Activated CD8-positive, alpha-beta memory T cell treated with anti-CD3 and anti-CD28 coated beads for 36 hours (primary cell): ENCODE measurements at regions not wholly inside any gene's neighbourhood (a gene's known extent, or its start where the extent isn't known, plus 50 kb on each side); places are given as distances from the start of the nearest gene placed in this dataset.

ENCODE experiments used
- CTCF ChIA-PET: fragments of 350-600 bp; sonication (Branson Sonifier 250); formaldehyde crosslinking; loops from one replicate; lab custom pipeline; 2021; ENCODE audit warnings: antibody characterized with exemption; lab: Charles Lee
- POLR2A ChIA-PET: fragments of 350-600 bp; sonication (Branson Sonifier 250); formaldehyde crosslinking; loops from one replicate; lab custom pipeline; 2021; ENCODE audit warnings: antibody characterized with exemption; lab: Charles Lee

DNA sequence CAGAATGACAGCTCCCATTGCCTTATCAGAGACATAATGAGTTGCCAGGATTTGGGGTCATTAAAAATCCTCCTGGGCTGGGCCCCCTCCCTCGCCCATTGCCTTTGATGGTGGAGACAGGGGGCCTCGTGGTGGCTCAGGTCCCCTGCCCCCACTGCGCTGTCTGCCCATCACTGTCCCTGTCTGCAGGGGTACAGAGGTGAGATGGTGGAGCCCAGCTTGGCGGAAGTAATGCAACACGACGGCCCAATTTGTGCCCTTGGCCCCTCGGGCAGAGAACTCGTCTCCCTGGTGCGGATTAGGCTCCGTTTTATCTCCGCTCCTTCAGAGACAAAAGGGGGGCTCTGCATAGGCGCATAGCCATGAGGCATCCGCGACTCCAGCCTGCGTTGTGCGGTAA, 152.4 kb upstream of the UNC5B start:
- ChIA-PET CTCF (no interaction called here), POLR2A (no interaction called here)

DNA sequence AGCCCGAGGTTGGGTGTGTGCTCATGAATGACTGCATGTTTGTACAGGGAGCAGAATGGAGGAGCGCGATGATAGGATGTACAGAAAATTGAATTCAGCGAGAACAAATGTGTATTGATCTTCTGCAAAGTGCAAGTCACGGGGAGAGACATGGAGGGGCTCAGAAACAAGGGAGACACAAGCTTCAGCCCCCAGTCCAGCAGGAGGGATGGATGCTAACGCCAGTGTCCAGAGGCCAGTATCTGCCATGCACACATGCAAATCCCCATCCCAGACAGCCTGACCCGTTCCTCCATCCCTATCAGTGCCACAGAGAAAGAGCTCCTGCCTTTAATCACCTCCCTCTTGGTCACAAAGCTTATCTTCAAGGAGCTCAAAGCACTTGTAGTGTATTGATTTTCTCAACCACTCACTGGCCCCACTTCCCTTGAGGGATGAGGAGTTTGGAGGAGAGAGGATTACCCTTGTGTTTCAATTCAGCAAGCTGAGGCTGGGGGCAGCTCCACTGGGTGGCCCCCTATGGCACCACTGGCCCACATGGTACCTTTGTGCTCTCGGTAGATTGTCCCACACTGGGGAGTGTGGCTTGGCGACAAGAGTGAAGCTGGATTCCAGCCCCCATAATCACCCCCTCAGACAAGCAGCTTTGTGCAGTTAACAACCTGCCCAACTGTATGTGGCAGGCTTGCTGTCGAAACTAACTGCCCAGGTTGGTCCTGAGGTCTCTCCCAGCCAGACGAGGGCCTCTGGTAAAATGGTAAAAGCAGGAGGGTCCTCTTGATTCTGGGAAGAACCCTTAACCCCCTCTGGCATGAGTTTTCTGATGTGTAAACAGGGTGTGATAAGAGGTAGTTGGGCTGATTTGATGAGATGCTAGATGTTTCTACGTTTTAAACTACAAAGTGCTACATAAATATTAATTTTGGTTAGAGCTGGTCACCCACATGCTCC, 151.6 kb upstream of the UNC5B start:
- ChIA-PET POLR2A (no interaction called here), CTCF (no interaction called here)

DNA sequence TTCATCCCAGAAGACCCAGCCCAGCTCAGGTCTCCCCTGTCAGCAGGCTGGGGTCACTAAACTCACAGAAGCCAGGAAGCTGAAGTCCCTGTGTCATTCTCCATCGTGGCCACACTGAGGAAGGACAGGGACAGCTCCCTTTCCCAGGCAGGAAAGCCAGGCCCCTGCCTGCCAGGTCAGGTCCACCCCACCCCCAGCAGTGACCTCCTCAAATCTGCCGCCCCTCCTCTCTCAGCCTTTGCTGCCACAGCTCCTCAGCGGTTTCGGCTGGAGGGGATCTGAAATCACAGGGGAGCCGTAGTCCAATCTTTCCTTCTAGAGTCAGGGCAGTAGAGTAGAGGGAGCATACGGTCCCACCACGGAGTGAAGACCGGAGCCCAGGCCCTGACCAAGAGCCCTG, 150.9 kb upstream of the UNC5B start:
- POLR2A ChIA-PET = no interaction called here
- CTCF ChIA-PET = no interaction called here

DNA sequence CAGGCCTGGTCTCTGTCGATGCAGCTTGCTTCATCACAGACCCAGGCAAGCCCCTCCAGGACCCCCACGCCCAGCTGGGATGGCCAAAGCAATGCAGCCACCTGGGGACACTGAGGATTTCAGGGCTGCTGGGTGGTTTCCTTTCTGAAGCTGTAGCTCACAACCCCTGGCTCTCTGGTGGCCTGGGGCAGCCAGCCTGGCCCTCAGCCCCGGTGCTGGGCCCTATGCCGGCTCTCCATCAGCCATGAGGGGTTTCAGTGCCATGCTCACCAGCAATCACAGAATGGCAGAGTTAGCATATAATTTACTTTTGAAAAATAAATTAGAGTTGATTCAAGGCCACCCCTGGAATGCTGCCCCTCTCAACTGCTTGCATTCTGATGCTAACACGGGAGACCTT, 150.2 kb upstream of the UNC5B start:
- ChIA-PET CTCF (no interaction called here), POLR2A (no interaction called here)

DNA sequence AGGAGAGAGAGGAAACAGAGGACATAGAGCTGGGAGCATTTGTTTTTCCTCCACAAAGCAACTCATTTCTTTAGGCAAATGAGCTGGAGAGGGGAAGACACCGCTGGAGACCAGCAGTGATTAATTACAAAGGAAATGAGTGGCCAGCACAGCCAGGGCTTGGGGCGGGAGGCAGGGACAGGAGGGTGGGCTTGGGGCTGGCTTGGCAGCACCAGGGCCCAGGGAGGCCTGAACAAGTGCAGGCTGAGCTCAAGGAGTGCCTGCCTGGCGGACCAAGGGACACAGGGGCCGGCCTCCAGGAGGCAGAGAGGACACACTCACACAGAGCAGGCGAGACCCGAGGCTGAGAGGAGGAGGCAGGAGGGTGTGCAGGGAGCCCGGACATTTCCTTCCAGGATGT, 149.0 kb upstream of the UNC5B start:
- CTCF ChIA-PET = interaction anchor here (0.9 kb wide), 1 partner anchor 10 kb away, joined by 3 read pairs; no protein-coding TSS in a partner anchor
- POLR2A ChIA-PET = interaction anchor here (0.7 kb wide), 1 partner anchor 1537 kb away, joined by 3 read pairs; no protein-coding TSS in a partner anchor

DNA sequence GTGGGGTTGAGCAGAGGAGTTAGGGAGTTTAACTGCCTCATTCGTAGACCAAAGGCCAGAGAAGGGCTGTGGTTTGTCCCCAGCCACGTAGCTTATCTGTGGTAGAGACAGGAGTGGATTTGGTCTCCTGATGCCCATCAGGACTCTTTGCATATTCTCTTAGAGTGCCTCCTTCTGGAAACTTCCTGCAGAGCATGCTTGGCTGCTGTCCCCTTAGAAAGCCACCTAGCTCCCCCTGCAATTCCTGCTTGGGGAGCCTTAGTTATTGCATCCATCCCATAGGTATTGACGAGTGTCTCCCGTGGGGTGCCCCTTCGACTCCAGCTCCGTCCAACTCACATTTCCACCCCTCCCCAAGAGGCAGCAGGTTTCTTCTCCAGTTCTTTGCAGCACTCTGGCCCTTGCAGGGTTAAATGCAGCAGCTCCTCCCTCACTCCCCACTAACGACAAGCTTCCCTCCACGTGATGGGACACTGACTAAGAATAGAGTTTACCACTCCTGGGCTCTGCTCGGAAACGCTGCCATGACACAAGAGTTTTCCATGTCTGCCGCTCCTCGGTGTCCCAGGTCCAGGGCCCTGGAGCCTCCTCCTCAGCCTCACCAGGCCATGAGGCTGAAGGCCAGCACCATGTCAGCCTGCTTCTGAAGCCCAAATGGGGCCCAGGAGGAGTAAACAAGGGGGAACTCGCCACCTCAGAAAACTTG, 147.8 kb upstream of the UNC5B start:
- POLR2A ChIA-PET = no interaction called here
- CTCF ChIA-PET = no interaction called here

DNA sequence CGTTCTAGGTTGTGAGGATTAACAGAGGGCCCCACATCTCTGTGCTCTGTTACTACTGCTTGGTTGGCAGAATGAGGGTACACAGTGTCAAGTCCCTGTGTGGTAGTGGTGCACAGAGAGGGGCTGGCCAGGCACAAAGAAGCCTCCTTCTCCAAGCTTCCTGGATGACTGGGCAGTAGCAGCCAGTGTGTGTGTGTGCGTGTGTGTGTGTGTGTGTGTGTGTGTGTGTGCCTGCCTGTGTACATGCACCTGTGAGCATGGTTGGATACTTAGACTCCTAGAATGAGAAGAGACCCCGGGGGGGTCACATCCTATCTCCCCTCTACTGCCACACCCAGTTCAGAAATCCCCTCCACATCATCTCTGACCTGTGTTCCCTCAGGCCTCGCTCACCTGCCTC, 146.7 kb upstream of the UNC5B start:
- POLR2A ChIA-PET = no interaction called here

DNA sequence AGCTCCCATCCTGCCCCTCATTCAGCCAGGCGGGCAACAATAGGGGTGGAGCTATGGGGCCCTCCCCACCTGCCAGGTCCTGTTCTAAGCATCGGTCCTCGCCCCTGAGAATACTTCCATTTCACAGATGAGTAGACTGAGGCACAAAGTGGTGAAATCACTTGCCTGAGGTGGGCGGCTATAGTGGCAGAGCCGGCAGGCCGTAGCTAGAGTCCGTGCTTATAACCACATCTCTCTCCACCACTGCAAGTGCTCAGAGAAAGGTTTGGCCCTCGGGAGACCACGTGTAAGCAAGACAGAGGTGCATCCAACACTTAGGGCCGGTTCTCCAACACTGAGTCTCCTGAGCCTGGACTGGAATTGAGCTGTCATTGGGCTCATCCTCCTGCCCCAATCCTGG, 145.8 kb upstream of the UNC5B start:
- ChIA-PET CTCF (no interaction called here), POLR2A (no interaction called here)

More for the DNA sequence above, 146.7 kb upstream of the UNC5B start:
- CTCF ChIA-PET = no interaction called here

DNA sequence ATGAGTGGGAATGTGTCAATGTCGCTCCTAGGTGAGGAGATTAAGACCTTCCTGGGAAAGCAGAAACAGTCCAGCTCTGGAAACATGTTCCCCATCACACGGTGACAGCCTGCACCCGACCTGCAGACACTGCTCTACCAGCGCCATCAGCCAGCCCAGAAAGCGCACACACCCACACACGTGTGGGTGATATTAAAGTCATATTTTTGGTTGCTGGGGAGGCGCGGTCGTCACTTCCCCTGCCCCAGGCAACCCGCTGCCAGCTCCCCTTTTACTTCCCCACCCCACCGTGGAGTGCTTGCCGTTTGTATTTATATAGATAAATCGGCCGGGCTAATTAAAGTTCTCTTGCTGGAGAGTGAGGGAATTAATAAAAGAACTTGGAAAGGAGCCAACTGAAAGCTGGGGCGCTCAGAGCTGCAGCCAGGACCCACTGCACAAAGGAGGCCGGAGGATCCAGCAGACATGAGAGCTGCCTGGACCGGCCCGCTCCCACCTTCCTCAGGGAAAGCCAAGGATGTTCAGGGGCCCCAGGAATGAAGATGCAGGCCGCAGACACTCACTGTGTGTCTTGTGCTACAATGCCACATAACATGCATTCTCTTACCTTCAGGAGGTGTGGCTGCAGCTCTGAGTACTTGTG, 145.2 kb upstream of the UNC5B start:
- ChIA-PET POLR2A (no interaction called here), CTCF (no interaction called here)

DNA sequence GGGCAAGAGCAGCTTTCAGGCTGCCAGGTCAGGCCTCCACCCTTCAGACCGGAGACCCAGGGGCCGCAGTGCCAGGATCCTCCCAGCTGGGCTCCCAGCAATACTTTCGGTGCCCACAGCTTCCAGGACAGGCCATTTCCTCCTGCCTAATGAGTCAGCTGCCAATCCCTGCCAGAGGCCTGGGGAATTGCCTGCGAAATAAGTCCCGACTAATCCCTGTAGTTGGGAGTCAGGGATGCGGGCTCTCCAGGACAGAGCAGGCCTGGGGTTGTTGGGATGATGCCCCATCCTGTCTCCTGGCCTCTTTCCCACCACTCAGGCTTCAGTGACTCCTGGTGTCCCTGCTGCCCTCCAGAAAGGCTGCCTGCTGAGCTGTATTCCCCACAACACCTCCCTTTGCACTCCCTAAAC, 143.5 kb upstream of the UNC5B start:
- CTCF ChIA-PET = no interaction called here
- POLR2A ChIA-PET = no interaction called here

DNA sequence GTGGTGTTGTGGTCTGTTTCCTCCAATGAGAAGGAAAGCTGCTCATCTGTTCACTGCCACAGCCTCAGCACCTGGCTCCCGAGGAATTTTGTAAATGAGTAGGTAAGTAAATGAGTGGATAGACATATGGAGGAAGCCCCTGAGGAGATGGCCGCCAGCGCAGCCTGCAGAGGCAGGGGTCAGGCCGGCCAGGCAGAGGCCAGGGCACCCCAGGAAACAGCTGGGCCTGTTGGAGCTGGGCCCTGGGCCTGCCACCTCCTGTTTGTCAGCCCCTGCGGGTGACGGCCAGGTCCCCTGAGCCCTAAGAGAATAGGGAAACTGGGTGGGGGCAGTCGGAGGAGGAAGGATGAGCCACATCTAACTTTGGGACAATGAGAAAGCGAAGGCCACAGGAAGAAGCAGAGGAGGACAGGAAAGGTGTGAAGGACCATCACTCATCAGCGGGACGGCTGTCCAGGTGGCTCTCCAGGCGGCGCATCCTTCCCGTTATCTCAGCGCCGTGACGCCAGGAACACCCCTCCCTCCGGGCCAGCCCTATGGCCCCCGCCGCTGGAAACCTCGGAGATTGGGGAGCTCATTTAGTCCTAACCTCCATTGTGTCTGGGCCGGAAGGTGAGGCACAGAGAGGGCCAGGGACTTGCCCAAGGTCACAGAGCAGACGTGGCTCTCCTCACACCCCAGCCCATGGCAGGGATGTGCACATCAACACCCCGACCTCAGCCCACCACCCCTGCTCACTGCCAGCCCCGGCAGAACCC, 142.3 kb upstream of the UNC5B start:
- ChIA-PET POLR2A (no interaction called here), CTCF (no interaction called here)

DNA sequence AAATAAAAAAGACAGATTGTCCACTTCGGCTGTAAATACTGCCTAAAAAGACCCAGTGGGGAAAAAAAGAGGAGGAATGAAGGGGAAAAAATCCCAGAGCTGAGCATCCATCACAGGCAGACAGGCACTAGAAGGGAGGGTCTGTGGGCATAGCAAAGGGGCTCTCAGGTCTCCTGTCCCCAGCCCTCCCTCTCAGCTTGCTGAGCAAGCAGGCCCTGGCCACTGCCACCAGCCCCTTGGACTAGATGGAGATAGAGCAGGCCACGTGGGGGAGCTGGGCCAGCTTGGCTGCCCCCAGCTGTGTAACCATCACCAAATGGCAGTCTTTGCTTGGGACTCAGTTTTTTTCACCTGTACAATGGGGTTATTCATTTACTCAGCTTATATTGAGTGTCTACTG, 141.6 kb upstream of the UNC5B start:
- POLR2A ChIA-PET = no interaction called here
- CTCF ChIA-PET = no interaction called here

DNA sequence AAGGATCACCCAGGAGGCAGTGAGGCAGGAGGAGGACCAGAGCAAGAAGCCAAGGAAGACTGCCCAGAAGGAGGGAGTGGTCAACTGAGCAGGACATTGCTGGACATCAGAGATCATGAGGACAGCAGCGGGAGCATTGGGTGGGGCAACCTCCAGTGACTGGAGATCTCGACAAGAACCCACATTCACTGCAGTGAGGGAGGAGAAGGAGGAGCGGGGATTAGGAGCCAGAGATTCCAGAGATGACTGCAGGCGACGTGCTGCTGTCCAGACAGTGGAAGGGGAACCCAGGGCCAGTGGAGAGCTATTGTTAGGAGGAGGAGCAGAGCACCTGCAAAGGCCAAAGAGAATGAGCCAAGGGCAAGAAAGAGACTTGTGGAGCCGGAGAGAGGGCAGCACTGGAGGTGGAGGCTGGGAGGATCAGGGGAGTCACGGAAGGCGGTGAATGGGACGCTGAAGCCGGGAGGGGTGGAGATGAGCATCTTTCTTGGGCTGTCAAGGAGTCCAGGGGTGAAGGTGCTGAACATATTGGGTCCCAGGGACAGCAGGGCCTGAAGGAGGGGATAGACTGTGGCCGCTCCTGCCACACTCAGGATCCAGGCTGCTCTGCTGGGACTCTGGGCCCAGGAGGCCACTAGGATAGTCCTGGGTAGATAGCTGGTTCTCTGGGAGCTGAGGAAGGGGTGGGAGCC, 140.1 kb upstream of the UNC5B start:
- ChIA-PET CTCF (interaction anchor here (0.6 kb wide), 1 partner anchor 446 kb away, joined by 3 read pairs; no protein-coding TSS in a partner anchor), POLR2A (no interaction called here)

DNA sequence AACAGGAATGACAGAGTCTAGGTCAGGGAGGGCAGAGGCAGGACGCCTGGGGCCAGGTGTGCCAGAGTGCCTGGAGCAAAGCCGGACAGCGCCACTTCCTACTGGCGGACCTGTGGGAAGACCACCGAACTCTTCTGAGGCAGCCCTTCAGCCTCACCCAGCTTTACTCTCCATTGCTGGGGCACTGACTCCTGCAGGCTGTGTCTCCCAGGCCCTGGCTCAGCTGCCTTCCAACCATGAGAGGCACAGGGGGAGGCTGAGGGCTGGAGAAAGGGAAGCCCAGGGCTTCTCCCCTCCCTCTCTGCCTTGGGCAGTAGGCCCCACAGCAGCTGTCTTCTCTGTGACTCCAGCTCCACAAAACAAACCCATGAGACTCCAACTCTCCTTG, 139.6 kb upstream of the UNC5B start:
- POLR2A ChIA-PET = no interaction called here
- CTCF ChIA-PET = interaction anchor here (0.6 kb wide), 1 partner anchor 446 kb away, joined by 3 read pairs; no protein-coding TSS in a partner anchor

DNA sequence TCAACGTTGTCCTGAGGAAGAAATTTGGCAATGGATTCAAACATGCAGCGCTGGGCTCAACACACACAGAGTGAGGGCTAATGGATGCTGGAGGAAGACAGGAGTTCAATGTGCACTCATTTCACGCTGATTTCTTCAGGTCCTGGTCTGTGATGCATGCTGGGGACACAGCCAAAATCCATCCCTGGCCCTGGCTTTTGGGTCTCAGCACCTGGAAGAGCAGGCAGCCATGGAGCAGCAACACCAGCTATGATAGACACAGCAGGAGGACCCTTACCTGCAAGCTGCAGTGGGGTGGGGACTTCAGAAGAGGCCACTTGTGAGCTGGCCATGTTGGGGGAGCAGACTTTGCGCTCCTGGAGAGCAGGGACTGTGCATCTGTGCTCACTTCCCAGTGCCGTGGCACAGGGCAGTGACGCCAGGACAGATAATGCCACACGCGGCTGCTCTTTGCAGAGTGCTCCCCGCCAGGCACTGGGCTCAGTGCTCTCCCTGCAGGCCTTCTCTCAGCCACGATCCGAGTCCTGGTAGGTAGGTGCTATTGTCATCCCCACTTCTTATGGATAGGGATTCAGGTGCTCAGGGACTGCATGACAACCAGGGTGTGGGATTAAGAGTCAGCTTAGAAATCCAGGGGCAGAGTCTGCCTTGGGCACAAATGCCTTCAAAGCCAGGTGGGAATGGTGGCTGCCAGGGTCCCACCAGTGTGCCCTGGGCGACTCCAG, 138.8 kb upstream of the UNC5B start:
- CTCF ChIA-PET = no interaction called here
- POLR2A ChIA-PET = no interaction called here

DNA sequence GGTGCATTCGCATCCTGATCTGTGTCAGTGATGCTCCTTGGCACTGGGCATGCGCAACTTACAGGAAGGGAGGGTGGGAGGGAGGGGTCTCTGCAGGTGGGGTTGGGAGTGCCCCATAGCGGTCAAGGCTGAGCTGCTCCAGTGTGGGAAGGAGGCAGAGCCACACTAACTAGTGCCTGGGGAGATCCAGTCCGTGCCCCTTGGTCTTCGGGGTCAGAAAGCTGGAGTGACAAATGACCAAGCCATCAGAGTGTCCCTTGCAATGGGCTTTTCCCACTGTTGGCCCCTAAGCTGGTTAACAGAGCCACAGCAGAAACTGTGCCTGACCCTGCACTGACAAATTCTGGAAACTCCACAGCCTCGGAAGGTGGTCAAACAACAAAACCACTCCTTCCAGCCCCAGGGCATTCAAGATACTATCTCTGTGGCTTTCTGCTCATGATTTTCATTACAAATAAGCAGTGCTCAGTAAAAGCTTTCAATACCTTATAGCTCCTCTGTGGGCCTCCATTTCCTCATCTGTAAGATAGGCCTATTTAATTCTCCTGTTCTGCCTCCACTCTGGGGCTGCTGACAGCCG, 138.1 kb upstream of the UNC5B start:
- ChIA-PET CTCF (no interaction called here), POLR2A (no interaction called here)

DNA sequence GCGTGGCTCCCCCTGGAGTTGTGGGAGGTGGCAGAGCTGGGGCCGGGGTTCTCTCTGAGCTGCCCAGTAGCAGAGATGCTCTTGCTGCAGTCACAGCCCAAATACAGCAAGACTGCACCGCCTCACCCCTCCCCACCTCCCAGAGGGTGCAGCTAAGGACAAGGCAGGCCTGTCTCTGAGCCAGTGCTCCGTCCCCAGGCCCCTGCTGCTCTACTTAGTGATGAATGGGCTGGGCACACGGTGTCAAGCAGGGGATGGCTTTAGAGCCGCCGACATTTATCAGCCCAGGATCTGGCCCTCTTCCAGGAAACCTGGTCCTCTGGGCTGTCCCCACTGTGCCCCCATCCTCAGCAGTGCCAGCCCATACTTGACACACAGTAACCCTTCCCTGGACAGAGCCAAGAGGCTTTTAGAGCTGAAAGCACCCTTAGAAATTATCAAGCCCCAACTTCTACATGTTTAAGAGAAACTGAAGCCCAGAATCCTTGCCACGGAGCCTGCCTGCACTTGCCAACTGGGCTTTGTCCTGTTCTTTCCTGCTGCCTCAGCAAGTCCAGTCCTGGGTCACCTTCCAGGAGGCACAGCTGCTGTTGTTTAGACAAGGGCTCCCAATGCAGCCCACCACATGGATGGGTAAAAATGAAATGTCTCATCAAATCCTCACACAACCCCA, 137.1 kb upstream of the UNC5B start:
- CTCF ChIA-PET = no interaction called here
- POLR2A ChIA-PET = no interaction called here
